Head of caudate nucleus (tissue), 42 donors: ENCODE measurements at regions not wholly inside any gene's neighbourhood (a gene's known extent, or its start where the extent isn't known, plus 50 kb on each side); places are given as distances from the start of the nearest gene placed in this dataset.
A peak's percentile ranks its signal among the peaks of the same experiment; 100 is the strongest.

Experiments used
- DNase-seq, 42 donors: peaks; one replicate each; pipeline versions ENCODE4 v3.0.0 to v3.0.0-alpha.2; 2020 to 2021; ENCODE audit warnings: mixed read lengths in 7 of 42
- intact Hi-C: fragments of 100-400 bp; cut with DNase I; formaldehyde crosslinking; loops from one replicate; pipeline ENCODE4 v1.15.0; 2022

- intact Hi-C loops = no loop called here
Observed at GRCh38 chr1:71269818-71270217, 189.0 kb upstream of the ZRANB2 start.

GRCh38 chr1:71269179-71269578, 188.3 kb upstream of the ZRANB2 start:
- intact Hi-C loops = no loop called here
- no peak for DNase-seq

More at GRCh38 chr1:71269818-71270217, 189.0 kb upstream of the ZRANB2 start:
- DNase-seq = no peak

GRCh38 chr1:71267220-71267619, 186.4 kb upstream of the ZRANB2 start:
- intact Hi-C loops = no loop called here
- no peak for DNase-seq

GRCh38 chr1:71264039-71264438, 183.2 kb upstream of the ZRANB2 start:
- intact Hi-C loops = no loop called here
- no peak for DNase-seq

GRCh38 chr1:71262970-71263369, 182.1 kb upstream of the ZRANB2 start:
- intact Hi-C loops = no loop called here
- no peak for DNase-seq

GRCh38 chr1:71252900-71253299, 172.1 kb upstream of the ZRANB2 start:
- intact Hi-C loops = no loop called here
- no peak for DNase-seq

GRCh38 chr1:71245246-71245645, 164.4 kb upstream of the ZRANB2 start:
- DNase-seq = no peak
- intact Hi-C loops = no loop called here

- no peak for DNase-seq
- intact Hi-C loops = no loop called here
Observed at GRCh38 chr1:71242239-71242638, 161.4 kb upstream of the ZRANB2 start.

GRCh38 chr1:71240656-71241055, 159.8 kb upstream of the ZRANB2 start:
- no peak for DNase-seq
- intact Hi-C loops = no loop called here

GRCh38 chr1:71236503-71236902, 155.7 kb upstream of the ZRANB2 start:
- DNase-seq = no peak
- intact Hi-C loops = no loop called here

- intact Hi-C loops = no loop called here
- DNase-seq = no peak
Observed at GRCh38 chr1:71233645-71234044, 152.8 kb upstream of the ZRANB2 start.

- DNase-seq = no peak
- intact Hi-C loops = no loop called here
Observed at GRCh38 chr1:71232786-71233185, 152.0 kb upstream of the ZRANB2 start.

GRCh38 chr1:71232166-71232763, 151.4 kb upstream of the ZRANB2 start:
- no peak for DNase-seq

GRCh38 chr1:71231751-71232150, 150.9 kb upstream of the ZRANB2 start:
- intact Hi-C loops = no loop called here
- no peak for DNase-seq

More at GRCh38 chr1:71232166-71232763, 151.4 kb upstream of the ZRANB2 start:
- intact Hi-C loops = no loop called here

GRCh38 chr1:71228742-71229365, 148.0 kb upstream of the ZRANB2 start:
- DNase-seq = no peak
- intact Hi-C loops = no loop called here

GRCh38 chr1:71228241-71228640, 147.4 kb upstream of the ZRANB2 start:
- peak in 3 of 42 donors; percentile 3 to 22 (median 8) for DNase-seq
- intact Hi-C loops = no loop called here

- DNase-seq = no peak
- intact Hi-C loops = no loop called here
Observed at GRCh38 chr1:71224741-71225377, 144.0 kb upstream of the ZRANB2 start.

GRCh38 chr1:71223641-71224340, 143.0 kb upstream of the ZRANB2 start:
- no peak for DNase-seq
- intact Hi-C loops = no loop called here

- intact Hi-C loops = no loop called here
- no peak for DNase-seq
Observed at GRCh38 chr1:71222668-71223067, 141.8 kb upstream of the ZRANB2 start.

- intact Hi-C loops = no loop called here
- DNase-seq = no peak
Observed at GRCh38 chr1:71210718-71211117, 129.9 kb upstream of the ZRANB2 start.
